ENCODE measurements at regions not wholly inside any gene's neighbourhood (a gene's known extent, or its start where the extent isn't known, plus 50 kb on each side); places are given as distances from the start of the nearest gene placed in this dataset.

- Mint-ChIP-seq H3K36me3 (no peaks in the 10 kb centered on the region), H3K4me3 (no peak overlapping the region), H3K9me3 (peaks cover 10% of the 10 kb centered on the region), H3K27ac (no peak overlapping the region), H3K27me3 (no peaks in the 10 kb centered on the region), H3K4me1 (ENCODE audit: low read depth in 2 of 2) (no peaks in the 10 kb centered on the region)
- ATAC-seq: no peak
- DNase-seq (ENCODE audit: low spot score): no peak
Observed at GRCh38 chr6:91812596-91813274, 1225.9 kb upstream of the MAP3K7 start.

- H3K9me3 Mint-ChIP-seq: peaks cover 12% of the 10 kb centered on the region
- no peak for DNase-seq (ENCODE audit: low spot score)
- H3K27ac Mint-ChIP-seq: no peak overlapping the region
- H3K27me3 Mint-ChIP-seq: no peaks in the 10 kb centered on the region
- peaks cover 4% of the 10 kb centered on the region for H3K36me3 Mint-ChIP-seq
- H3K4me1 Mint-ChIP-seq (ENCODE audit: low read depth in 2 of 2): no peaks in the 10 kb centered on the region
- no peak overlapping the region for H3K4me3 Mint-ChIP-seq
- ATAC-seq: no peak
Observed at GRCh38 chr6:91804981-91805380, 1218.1 kb upstream of the MAP3K7 start.

- H3K36me3 Mint-ChIP-seq: peaks cover 4% of the 10 kb centered on the region
- no peak overlapping the region for H3K27ac Mint-ChIP-seq
- peaks cover 12% of the 10 kb centered on the region for H3K9me3 Mint-ChIP-seq
- no peaks in the 10 kb centered on the region for H3K4me1 Mint-ChIP-seq (ENCODE audit: low read depth in 2 of 2)
- H3K4me3 Mint-ChIP-seq: no peak overlapping the region
- no peak for ATAC-seq
- DNase-seq (ENCODE audit: low spot score): no peak
- no peaks in the 10 kb centered on the region for H3K27me3 Mint-ChIP-seq
Observed at GRCh38 chr6:91802431-91802830, 1215.6 kb upstream of the MAP3K7 start.

- peaks cover 5% of the 10 kb centered on the region for H3K36me3 Mint-ChIP-seq
- ATAC-seq (no peak), DNase-seq (ENCODE audit: low spot score) (no peak)
- H3K4me1 Mint-ChIP-seq (ENCODE audit: low read depth in 2 of 2): no peaks in the 10 kb centered on the region
- peaks cover 6% of the 10 kb centered on the region for H3K9me3 Mint-ChIP-seq
- H3K27ac Mint-ChIP-seq: no peak overlapping the region
- no peak overlapping the region for H3K4me3 Mint-ChIP-seq
- H3K27me3 Mint-ChIP-seq: no peaks in the 10 kb centered on the region
Observed at GRCh38 chr6:91796603-91797002, 1209.7 kb upstream of the MAP3K7 start.

- H3K36me3 Mint-ChIP-seq: peaks cover 4% of the 10 kb centered on the region
- no peak for ATAC-seq
- H3K4me3 Mint-ChIP-seq: no peak overlapping the region
- no peak overlapping the region for H3K27ac Mint-ChIP-seq
- no peaks in the 10 kb centered on the region for H3K4me1 Mint-ChIP-seq (ENCODE audit: low read depth in 2 of 2)
- H3K27me3 Mint-ChIP-seq: no peaks in the 10 kb centered on the region
- DNase-seq (ENCODE audit: low spot score): no peak
- peaks cover 7% of the 10 kb centered on the region for H3K9me3 Mint-ChIP-seq
Observed at GRCh38 chr6:91788501-91788900, 1201.6 kb upstream of the MAP3K7 start.

GRCh38 chr6:91786474-91787184, 1199.8 kb upstream of the MAP3K7 start:
- ATAC-seq (no peak), DNase-seq (ENCODE audit: low spot score) (no peak)
- H3K4me1 Mint-ChIP-seq (ENCODE audit: low read depth in 2 of 2): no peaks in the 10 kb centered on the region
- H3K27me3 Mint-ChIP-seq: no peaks in the 10 kb centered on the region
- no peak overlapping the region for H3K4me3 Mint-ChIP-seq
- H3K36me3 Mint-ChIP-seq: peaks cover 4% of the 10 kb centered on the region
- no peak overlapping the region for H3K27ac Mint-ChIP-seq
- H3K9me3 Mint-ChIP-seq: peaks cover 10% of the 10 kb centered on the region

- Mint-ChIP-seq H3K36me3 (peaks cover 4% of the 10 kb centered on the region), H3K4me1 (ENCODE audit: low read depth in 2 of 2) (no peaks in the 10 kb centered on the region), H3K27ac (no peak overlapping the region), H3K27me3 (no peaks in the 10 kb centered on the region), H3K4me3 (no peak overlapping the region), H3K9me3 (peaks cover 19% of the 10 kb centered on the region)
- DNase-seq (ENCODE audit: low spot score) (no peak), ATAC-seq (no peak)
Observed at GRCh38 chr6:91782802-91783201, 1195.9 kb upstream of the MAP3K7 start.

- H3K27ac Mint-ChIP-seq: no peak overlapping the region
- ATAC-seq (no peak), DNase-seq (ENCODE audit: low spot score) (no peak)
- H3K27me3 Mint-ChIP-seq: no peaks in the 10 kb centered on the region
- no peak overlapping the region for H3K4me3 Mint-ChIP-seq
- H3K36me3 Mint-ChIP-seq: peaks cover 4% of the 10 kb centered on the region
- H3K9me3 Mint-ChIP-seq: peaks cover 19% of the 10 kb centered on the region
- no peaks in the 10 kb centered on the region for H3K4me1 Mint-ChIP-seq (ENCODE audit: low read depth in 2 of 2)
Observed at GRCh38 chr6:91781946-91782345, 1195.1 kb upstream of the MAP3K7 start.

GRCh38 chr6:91780270-91780669, 1193.4 kb upstream of the MAP3K7 start:
- DNase-seq (ENCODE audit: low spot score) (no peak), ATAC-seq (no peak)
- H3K27me3 Mint-ChIP-seq: no peaks in the 10 kb centered on the region
- no peak overlapping the region for H3K27ac Mint-ChIP-seq
- peaks cover 23% of the 10 kb centered on the region for H3K9me3 Mint-ChIP-seq
- no peaks in the 10 kb centered on the region for H3K4me1 Mint-ChIP-seq (ENCODE audit: low read depth in 2 of 2)
- no peaks in the 10 kb centered on the region for H3K36me3 Mint-ChIP-seq
- H3K4me3 Mint-ChIP-seq: no peak overlapping the region

GRCh38 chr6:91761621-91762020, 1174.7 kb upstream of the MAP3K7 start:
- Mint-ChIP-seq H3K27me3 (no peaks in the 10 kb centered on the region), H3K4me3 (no peak overlapping the region), H3K27ac (no peak overlapping the region), H3K9me3 (peaks cover 8% of the 10 kb centered on the region), H3K4me1 (ENCODE audit: low read depth in 2 of 2) (no peaks in the 10 kb centered on the region), H3K36me3 (peaks cover 12% of the 10 kb centered on the region)
- no peak for ATAC-seq
- no peak for DNase-seq (ENCODE audit: low spot score)

GRCh38 chr6:91754691-91755090, 1167.8 kb upstream of the MAP3K7 start:
- H3K27ac Mint-ChIP-seq: no peak overlapping the region

GRCh38 chr6:91751526-91751925, 1164.7 kb upstream of the MAP3K7 start:
- Mint-ChIP-seq H3K4me1 (ENCODE audit: low read depth in 2 of 2) (no peaks in the 10 kb centered on the region), H3K9me3 (peaks cover 4% of the 10 kb centered on the region), H3K27ac (no peak overlapping the region), H3K36me3 (no peaks in the 10 kb centered on the region), H3K27me3 (no peaks in the 10 kb centered on the region), H3K4me3 (no peak overlapping the region)
- ATAC-seq: no peak
- no peak for DNase-seq (ENCODE audit: low spot score)

More at GRCh38 chr6:91754691-91755090, 1167.8 kb upstream of the MAP3K7 start:
- H3K27me3 Mint-ChIP-seq: no peaks in the 10 kb centered on the region
- ATAC-seq (no peak), DNase-seq (ENCODE audit: low spot score) (no peak)
- H3K4me3 Mint-ChIP-seq: no peak overlapping the region
- peaks cover 5% of the 10 kb centered on the region for H3K36me3 Mint-ChIP-seq
- H3K9me3 Mint-ChIP-seq: peaks cover 8% of the 10 kb centered on the region
- no peaks in the 10 kb centered on the region for H3K4me1 Mint-ChIP-seq (ENCODE audit: low read depth in 2 of 2)

GRCh38 chr6:91744566-91744965, 1157.7 kb upstream of the MAP3K7 start:
- H3K27ac Mint-ChIP-seq: no peak overlapping the region
- H3K4me3 Mint-ChIP-seq: no peak overlapping the region
- no peak for ATAC-seq
- no peak for DNase-seq (ENCODE audit: low spot score)
- H3K9me3 Mint-ChIP-seq: peaks cover 4% of the 10 kb centered on the region
- H3K4me1 Mint-ChIP-seq (ENCODE audit: low read depth in 2 of 2): no peaks in the 10 kb centered on the region
- H3K27me3 Mint-ChIP-seq: no peaks in the 10 kb centered on the region
- no peaks in the 10 kb centered on the region for H3K36me3 Mint-ChIP-seq

GRCh38 chr6:91743756-91744155, 1156.9 kb upstream of the MAP3K7 start:
- H3K4me1 Mint-ChIP-seq (ENCODE audit: low read depth in 2 of 2): no peaks in the 10 kb centered on the region
- peaks cover 4% of the 10 kb centered on the region for H3K9me3 Mint-ChIP-seq
- no peaks in the 10 kb centered on the region for H3K27me3 Mint-ChIP-seq

More at GRCh38 chr6:91743756-91744155, 1156.9 kb upstream of the MAP3K7 start:
- DNase-seq (ENCODE audit: low spot score): no peak
- H3K4me3 Mint-ChIP-seq: no peak overlapping the region
- no peaks in the 10 kb centered on the region for H3K36me3 Mint-ChIP-seq
- no peak overlapping the region for H3K27ac Mint-ChIP-seq
- ATAC-seq: no peak

All from natural killer cell treated with Interleukin-12 subunit alpha and Interleukin-12 subunit beta and Interleukin-15 and Interleukin-18, amount 100 ng/mL, for 72 hours (primary cell).